ENCODE measurements at regions not wholly inside any gene's neighbourhood (a gene's known extent, or its start where the extent isn't known, plus 50 kb on each side); places are given as distances from the start of the nearest gene placed in this dataset.
"Not testable (repeated sequence)": the region's sequence is repeated elsewhere in the genome, so short reads cannot be mapped to it uniquely, and the experiment has no call there.

DNA sequence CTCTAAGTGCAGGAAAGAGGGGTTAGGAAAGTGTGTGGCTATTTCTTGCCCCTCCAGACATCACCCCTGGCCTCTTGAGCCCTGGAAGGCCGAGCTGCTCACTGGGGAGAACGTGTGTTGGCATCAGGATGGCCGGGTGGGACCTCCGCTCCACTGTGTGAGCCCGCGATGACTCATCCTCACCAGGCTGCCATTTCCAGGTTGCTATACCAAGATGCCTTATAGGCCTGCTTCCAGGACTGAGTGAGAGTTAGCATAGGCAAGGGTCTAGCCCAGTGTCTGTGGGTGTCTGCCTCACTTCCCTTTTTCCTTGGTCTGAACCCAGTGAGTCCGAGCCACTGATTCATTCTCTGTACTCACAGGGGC lies 105.0 kb downstream of the MRPL14 start:
- H3K4me1 ChIP-seq (ENCODE audit: control insufficient read depth, insufficient read depth, low read length, poor library complexity, severe bottlenecking): peaks cover 4% of the 10 kb centered on the region
- 76 to 83% methylated on average over 7 of the region's 7 CpGs for WGBS, 2 experiments (ENCODE audit: insufficient coverage in 2 of 2)
- H3K27ac ChIP-seq (ENCODE audit: low read depth, low read length, severe bottlenecking): no peak overlapping the region
- no peak overlapping the region for H3K4me3 ChIP-seq (ENCODE audit: extremely low read depth, insufficient read depth, low read length, poor library complexity, severe bottlenecking)
- H3K36me3 ChIP-seq (ENCODE audit: control insufficient read depth, insufficient read depth, low read length): no peaks in the 10 kb centered on the region
- H3K9me3 ChIP-seq (ENCODE audit: control insufficient read depth, low read length): no peaks in the 10 kb centered on the region

GRCh38 chr6:44021589-44022295 lies 105.5 kb downstream of the MRPL14 start:
- 89 to 96% methylated on average over 3 to 4 of the region's 9 CpGs for WGBS, 2 experiments (ENCODE audit: insufficient coverage in 2 of 2)
- no peaks in the 10 kb centered on the region for H3K9me3 ChIP-seq (ENCODE audit: control insufficient read depth, low read length)
- H3K27ac ChIP-seq (ENCODE audit: low read depth, low read length, severe bottlenecking): no peak overlapping the region
- H3K4me1 ChIP-seq (ENCODE audit: control insufficient read depth, insufficient read depth, low read length, poor library complexity, severe bottlenecking): peaks cover 7% of the 10 kb centered on the region
- no peaks in the 10 kb centered on the region for H3K36me3 ChIP-seq (ENCODE audit: control insufficient read depth, insufficient read depth, low read length)
- H3K4me3 ChIP-seq (ENCODE audit: extremely low read depth, insufficient read depth, low read length, poor library complexity, severe bottlenecking): no peak overlapping the region

DNA sequence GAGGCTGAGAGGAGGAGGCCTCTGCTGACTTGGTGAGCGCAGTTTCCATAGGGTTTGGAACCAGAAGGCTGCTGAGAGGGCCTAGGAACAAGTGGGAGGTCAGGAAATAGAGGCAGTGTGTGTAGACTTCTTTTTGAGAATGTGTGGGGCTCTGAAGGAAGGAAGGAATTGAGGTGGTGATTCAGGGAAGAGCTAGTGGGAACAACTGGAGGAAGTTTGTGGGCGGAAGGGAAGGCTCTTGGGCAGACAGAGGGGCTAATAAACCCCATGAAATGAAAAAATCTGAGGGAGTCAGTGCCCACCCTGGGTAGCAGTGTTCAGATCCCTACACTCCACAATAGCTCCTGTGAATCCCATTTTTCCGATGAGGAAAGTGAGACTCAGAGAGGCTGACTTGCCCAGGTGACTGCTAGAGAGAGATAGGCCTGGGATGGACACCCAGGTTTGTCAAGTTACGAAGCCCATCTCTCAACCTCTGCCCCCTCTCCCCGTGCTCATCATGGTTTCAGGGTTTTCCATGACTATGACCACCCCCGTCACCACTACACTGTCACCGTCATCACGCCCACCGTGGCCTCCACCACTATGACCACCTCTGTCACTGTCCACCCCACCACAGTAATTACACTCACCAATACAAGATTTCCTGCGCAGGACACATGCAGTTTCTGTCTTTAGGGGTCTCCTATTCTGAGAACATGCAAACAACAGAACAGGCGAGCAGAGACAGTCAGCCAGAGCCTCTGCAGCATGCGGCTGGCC lies 106.4 kb downstream of the MRPL14 start:
- Histone ChIP-seq H3K4me3 (ENCODE audit: extremely low read depth, insufficient read depth, low read length, poor library complexity, severe bottlenecking) (no peak overlapping the region), H3K27ac (ENCODE audit: low read depth, low read length, severe bottlenecking) (no peak overlapping the region), H3K4me1 (ENCODE audit: control insufficient read depth, insufficient read depth, low read length, poor library complexity, severe bottlenecking) (peaks cover 16% of the 10 kb centered on the region), H3K9me3 (ENCODE audit: control insufficient read depth, low read length) (no peaks in the 10 kb centered on the region), H3K36me3 (ENCODE audit: control insufficient read depth, insufficient read depth, low read length) (no peaks in the 10 kb centered on the region)
- 85 to 88% methylated on average over 10 to 12 of the region's 12 CpGs for WGBS, 2 experiments (ENCODE audit: insufficient coverage in 2 of 2)

GRCh38 chr6:44020148-44020547 lies 107.1 kb downstream of the MRPL14 start:
- Histone ChIP-seq H3K4me3 (ENCODE audit: extremely low read depth, insufficient read depth, low read length, poor library complexity, severe bottlenecking) (no peak overlapping the region), H3K27ac (ENCODE audit: low read depth, low read length, severe bottlenecking) (no peak overlapping the region), H3K9me3 (ENCODE audit: control insufficient read depth, low read length) (no peaks in the 10 kb centered on the region), H3K4me1 (ENCODE audit: control insufficient read depth, insufficient read depth, low read length, poor library complexity, severe bottlenecking) (peaks cover 19% of the 10 kb centered on the region), H3K36me3 (ENCODE audit: control insufficient read depth, insufficient read depth, low read length) (no peaks in the 10 kb centered on the region)
- 92 to 100% methylated on average over 2 of the region's 2 CpGs for WGBS, 2 experiments (ENCODE audit: insufficient coverage in 2 of 2)

GRCh38 chr6:44017307-44017706 lies 109.9 kb downstream of the MRPL14 start:
- peaks cover 19% of the 10 kb centered on the region for H3K4me1 ChIP-seq (ENCODE audit: control insufficient read depth, insufficient read depth, low read length, poor library complexity, severe bottlenecking)
- WGBS, 2 experiments (ENCODE audit: insufficient coverage in 2 of 2): 89% methylated on average over 1 of the region's 3 CpGs; no CpG with 5 or more reads in 1 of the 2 experiments
- not testable (repeated sequence) for H3K9me3 ChIP-seq (ENCODE audit: control insufficient read depth, low read length); H3K4me3 ChIP-seq (ENCODE audit: extremely low read depth, insufficient read depth, low read length, poor library complexity, severe bottlenecking); H3K36me3 ChIP-seq (ENCODE audit: control insufficient read depth, insufficient read depth, low read length); H3K27ac ChIP-seq (ENCODE audit: low read depth, low read length, severe bottlenecking)

DNA sequence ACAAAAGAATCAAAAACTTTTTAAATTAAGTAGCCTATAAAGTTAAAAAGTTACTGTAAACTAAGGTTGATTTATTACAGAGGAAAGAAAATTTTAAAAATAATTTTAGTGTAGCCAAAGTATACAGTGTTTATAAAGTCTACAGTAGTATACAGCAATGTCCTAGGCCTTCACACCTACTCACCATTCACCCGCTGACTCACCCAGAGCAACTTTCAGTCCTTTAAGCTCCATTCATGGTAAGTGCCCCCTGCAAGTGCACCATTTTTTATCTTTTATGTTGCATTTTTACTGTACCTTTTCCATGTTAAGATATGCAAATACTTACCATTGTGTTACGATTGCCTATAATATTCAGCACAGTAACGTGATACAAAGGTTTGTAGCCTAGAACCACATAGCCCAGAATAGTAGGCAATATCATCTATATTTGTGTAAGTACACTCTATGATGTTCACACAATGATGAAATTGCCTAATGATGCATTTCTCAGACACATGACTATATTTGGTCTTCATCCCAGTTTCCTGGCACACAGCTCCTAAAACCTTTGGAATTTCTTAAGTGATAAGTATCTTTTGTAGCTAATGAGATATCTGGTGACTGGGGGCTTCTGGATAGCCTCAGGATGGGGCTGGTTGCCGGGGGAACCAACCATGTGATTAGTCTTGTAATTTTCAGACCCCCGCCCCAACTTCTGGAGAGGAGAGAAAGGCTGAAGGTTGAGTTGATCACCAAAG lies 111.0 kb downstream of the MRPL14 start:
- Histone ChIP-seq H3K9me3 (ENCODE audit: control insufficient read depth, low read length) (no peaks in the 10 kb centered on the region), H3K36me3 (ENCODE audit: control insufficient read depth, insufficient read depth, low read length) (no peaks in the 10 kb centered on the region), H3K4me3 (ENCODE audit: extremely low read depth, insufficient read depth, low read length, poor library complexity, severe bottlenecking) (no peak overlapping the region), H3K4me1 (ENCODE audit: control insufficient read depth, insufficient read depth, low read length, poor library complexity, severe bottlenecking) (peaks cover 23% of the 10 kb centered on the region), H3K27ac (ENCODE audit: low read depth, low read length, severe bottlenecking) (peak overlapping the region; percentile 53)
- WGBS, 2 experiments (ENCODE audit: insufficient coverage in 2 of 2): 89 to 97% methylated on average over 1 to 3 of the region's 5 CpGs

GRCh38 chr6:44012078-44012493 lies 115.2 kb downstream of the MRPL14 start:
- Histone ChIP-seq H3K36me3 (ENCODE audit: control insufficient read depth, insufficient read depth, low read length) (no peaks in the 10 kb centered on the region), H3K4me1 (ENCODE audit: control insufficient read depth, insufficient read depth, low read length, poor library complexity, severe bottlenecking) (peaks cover 31% of the 10 kb centered on the region), H3K4me3 (ENCODE audit: extremely low read depth, insufficient read depth, low read length, poor library complexity, severe bottlenecking) (no peak overlapping the region), H3K9me3 (ENCODE audit: control insufficient read depth, low read length) (no peaks in the 10 kb centered on the region), H3K27ac (ENCODE audit: low read depth, low read length, severe bottlenecking) (no peak overlapping the region)
- 85 to 92% methylated on average over 3 of the region's 3 CpGs for WGBS, 2 experiments (ENCODE audit: insufficient coverage in 2 of 2)

DNA sequence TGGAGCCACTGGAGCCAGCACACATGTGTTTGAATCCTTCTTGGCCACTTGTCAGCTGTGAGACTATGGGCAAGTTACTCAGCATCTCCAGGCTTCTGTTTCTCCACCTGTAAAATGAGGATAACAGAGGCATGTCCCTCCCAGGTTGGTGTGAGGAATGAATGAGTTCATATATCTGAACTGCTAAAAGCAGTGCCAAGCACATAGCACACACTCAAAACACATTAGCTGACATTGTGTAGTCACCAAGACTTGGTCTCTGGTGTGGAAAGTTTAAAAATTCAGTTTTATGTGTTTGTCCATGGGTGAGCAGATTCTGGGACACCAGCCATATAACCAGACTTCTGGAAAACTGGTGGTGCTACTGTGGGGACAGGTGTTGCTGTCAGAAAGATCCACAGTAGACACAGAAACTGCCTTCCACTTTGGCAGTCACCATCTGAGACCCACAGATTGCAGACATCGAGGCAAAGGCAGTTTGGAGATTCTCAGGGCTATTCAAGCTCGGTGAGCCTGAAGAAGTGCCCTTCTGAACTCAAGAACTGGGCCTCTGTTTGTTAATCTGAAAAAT lies 115.8 kb downstream of the MRPL14 start:
- peaks cover 26% of the 10 kb centered on the region for H3K4me1 ChIP-seq (ENCODE audit: control insufficient read depth, insufficient read depth, low read length, poor library complexity, severe bottlenecking)
- H3K27ac ChIP-seq (ENCODE audit: low read depth, low read length, severe bottlenecking): no peak overlapping the region
- WGBS, 2 experiments (ENCODE audit: insufficient coverage in 2 of 2): 84 to 89% methylated on average over 1 to 2 of the region's 2 CpGs
- no peaks in the 10 kb centered on the region for H3K9me3 ChIP-seq (ENCODE audit: control insufficient read depth, low read length)
- H3K36me3 ChIP-seq (ENCODE audit: control insufficient read depth, insufficient read depth, low read length): no peaks in the 10 kb centered on the region
- no peak overlapping the region for H3K4me3 ChIP-seq (ENCODE audit: extremely low read depth, insufficient read depth, low read length, poor library complexity, severe bottlenecking)

- Histone ChIP-seq H3K4me3 (ENCODE audit: extremely low read depth, insufficient read depth, low read length, poor library complexity, severe bottlenecking) (no peak overlapping the region), H3K36me3 (ENCODE audit: control insufficient read depth, insufficient read depth, low read length) (no peaks in the 10 kb centered on the region), H3K27ac (ENCODE audit: low read depth, low read length, severe bottlenecking) (no peak overlapping the region), H3K9me3 (ENCODE audit: control insufficient read depth, low read length) (no peaks in the 10 kb centered on the region), H3K4me1 (ENCODE audit: control insufficient read depth, insufficient read depth, low read length, poor library complexity, severe bottlenecking) (peaks cover 26% of the 10 kb centered on the region)
- WGBS, 2 experiments (ENCODE audit: insufficient coverage in 2 of 2): 85 to 89% methylated on average over 6 to 11 of the region's 11 CpGs
Measured at GRCh38 chr6:44010411-44011349, 116.6 kb downstream of the MRPL14 start.

All from mesodermal cell (in vitro differentiated cells).